ENCODE measurements at regions not wholly inside any gene's neighbourhood (a gene's known extent, or its start where the extent isn't known, plus 50 kb on each side); places are given as distances from the start of the nearest gene placed in this dataset.

GRCh38 chr4:30094887-30095286 lies 625.3 kb upstream of the PCDH7 start:
- TF ChIP-seq CTCF (conservative IDR thresholded peaks at IDR 0.05; ENCODE audit: low read depth in 2 of 2) (no peak), POLR2AphosphoS5 (IDR thresholded peaks at IDR 0.05; ENCODE audit: low read depth) (no peak), EZH2 (IDR thresholded peaks at IDR 0.05; ENCODE audit: low read depth, unreplicated experiment) (no peak), ZNF331 (CRISPR knock-in tag; IDR thresholded peaks at IDR 0.05; ENCODE audit: low read depth) (no peak), EZH2phosphoT487 (IDR thresholded peaks at IDR 0.05; ENCODE audit: unreplicated experiment) (no peak)
